Fibroblast of the conjunctiva (primary cell): ENCODE measurements at regions not wholly inside any gene's neighbourhood (a gene's known extent, or its start where the extent isn't known, plus 50 kb on each side); places are given as distances from the start of the nearest gene placed in this dataset.
A peak's percentile ranks its signal among the peaks of the same experiment; 100 is the strongest.

Experiments used
- DNase-seq: peaks from one replicate; pipeline ENCODE4 v3.0.0-alpha.2; 2010; ENCODE audit warnings: low read depth

DNA sequence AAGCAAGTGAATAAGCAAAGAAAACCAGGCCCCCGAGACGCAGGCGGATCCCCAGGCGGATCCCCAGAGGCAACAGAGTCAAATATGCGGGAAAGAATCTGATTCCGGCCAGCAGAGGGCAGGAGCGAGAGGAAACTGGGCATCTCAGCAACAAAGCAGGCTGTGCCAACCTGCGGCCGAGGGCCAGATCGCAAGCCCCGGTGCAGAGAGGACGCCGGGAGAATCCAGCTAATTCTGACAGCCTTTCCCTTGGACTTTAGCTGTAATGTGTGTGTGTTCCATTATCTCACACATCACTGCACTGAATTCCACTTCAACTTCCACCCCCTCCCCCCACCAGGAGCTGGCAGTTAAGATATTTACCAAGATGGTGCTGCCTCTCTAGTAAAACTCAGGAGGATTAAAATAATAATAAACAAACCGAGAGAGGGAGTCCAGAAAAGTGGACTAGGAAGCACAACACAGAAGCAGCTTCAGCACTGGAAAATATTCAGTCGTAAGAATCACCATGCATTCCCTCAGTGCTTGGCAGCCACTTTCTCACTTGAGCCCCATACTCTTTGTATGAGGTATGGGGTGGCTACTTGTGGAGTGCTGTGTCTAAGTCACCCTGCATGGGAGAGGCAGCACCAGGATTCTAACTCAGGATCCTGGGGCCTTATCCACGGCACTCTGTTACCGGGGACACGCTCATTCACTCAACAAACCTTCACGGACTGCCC is 66.2 kb upstream of the SNX9 start:
- peak; percentile 70 for DNase-seq

DNA sequence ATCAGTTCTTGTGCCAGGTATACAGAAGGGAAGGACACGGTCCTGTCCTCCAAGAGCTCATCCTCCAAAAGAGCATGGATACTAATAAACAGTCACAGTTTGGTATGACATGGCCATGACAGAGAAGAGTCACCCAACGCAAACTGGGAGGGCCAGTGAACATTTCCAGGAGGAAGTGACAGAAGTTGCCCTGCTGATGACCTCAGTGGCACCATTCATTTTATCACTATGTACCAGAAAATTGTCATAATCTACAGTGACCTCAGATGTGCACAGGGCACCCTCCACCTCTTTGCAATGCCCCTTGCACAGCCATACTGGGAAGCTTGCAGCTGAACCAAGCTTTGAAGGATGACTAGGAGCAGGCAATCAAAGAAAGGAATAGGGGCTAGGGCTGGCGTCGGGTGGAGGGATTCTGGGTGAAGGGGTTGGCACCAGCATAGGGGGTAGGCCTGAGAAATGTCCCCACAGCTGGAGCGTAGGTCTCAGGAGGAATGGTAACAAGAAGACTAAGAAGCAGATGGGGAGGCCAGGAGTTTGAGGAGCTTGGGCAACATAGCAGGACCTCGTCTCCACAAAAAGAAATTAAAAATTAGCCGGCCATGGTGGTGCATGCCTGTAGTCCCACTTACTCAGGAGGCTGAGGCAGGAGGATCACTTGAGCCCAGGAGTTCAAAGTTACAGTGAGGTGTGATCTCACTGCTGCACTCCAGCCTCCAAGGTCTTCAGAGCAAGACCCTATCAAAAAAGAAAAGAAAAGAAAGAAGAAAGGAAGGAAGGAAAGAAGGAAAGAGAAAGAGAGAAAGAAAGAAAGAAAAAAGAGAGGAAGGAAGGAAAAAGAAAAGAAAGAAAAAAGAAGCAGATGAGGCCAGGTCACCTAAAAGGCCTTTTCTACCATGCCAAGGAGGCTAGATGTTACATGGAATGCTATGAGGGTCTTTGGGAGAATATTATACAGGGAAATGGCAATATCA is 65.3 kb upstream of the SNX9 start:
- DNase-seq, result no peak

DNA sequence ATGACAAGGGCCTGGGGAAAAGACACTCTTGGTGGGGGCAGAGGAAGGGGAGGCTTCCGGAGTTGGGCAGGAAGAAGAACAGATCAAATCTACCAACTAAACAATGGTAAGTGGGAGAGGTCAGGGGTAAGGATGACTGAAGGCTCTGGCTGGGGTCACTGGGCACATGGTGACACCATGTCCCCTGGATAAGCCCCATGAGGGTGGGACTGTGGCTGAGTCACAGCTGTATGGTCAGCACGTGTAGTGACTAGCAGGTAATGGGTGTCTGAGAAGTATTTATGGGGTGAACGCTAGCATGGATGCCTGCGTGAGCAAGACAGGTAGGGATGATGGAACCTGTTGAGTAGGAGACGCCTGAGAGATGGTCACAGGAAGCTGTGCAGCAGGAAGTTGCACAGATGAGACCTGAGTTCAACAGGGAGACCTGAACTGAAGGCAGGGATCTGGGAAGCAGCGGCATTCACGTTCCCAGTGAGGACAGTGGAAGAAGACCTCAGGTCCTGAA is 64.5 kb upstream of the SNX9 start:
- no peak for DNase-seq

DNA sequence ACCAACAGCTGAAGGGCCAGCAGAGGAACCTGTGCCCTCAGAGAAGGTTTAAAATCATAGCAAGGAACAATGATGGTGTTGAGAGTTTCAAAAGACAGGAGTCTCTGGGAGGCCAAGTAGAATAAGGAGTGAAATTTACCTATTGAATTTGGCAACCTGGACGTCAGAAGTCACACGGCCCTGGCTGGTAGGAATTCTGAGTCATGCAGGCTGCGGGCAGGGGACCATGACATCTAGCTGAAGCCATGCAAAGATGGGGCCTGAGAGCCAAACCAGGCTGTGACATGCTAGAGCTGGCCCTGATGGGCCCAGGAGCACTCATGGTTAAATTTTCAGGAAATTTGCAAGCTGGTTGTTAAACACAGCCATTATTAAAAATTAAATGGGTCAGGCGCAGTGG is 64.0 kb upstream of the SNX9 start:
- DNase-seq, result no peak

DNA sequence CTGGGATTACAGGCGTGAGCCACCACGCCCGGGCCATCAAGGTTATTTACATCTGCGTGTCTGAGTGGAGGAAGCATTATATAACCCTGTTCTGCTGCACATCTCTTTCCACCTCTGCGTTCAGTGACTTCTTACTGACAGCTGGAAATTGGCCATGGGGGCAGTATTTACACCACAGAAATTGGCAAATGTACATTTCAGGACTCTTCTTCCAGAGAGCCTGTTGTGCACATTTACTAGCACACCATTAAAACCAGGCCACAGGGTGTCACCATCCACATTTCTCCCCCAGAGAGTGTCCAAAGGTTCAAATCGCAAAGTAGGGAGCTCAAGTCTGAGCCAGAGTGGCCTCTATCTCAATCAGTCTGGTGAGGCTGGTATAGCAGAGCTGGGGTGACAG is 62.9 kb upstream of the SNX9 start:
- no peak for DNase-seq

DNA sequence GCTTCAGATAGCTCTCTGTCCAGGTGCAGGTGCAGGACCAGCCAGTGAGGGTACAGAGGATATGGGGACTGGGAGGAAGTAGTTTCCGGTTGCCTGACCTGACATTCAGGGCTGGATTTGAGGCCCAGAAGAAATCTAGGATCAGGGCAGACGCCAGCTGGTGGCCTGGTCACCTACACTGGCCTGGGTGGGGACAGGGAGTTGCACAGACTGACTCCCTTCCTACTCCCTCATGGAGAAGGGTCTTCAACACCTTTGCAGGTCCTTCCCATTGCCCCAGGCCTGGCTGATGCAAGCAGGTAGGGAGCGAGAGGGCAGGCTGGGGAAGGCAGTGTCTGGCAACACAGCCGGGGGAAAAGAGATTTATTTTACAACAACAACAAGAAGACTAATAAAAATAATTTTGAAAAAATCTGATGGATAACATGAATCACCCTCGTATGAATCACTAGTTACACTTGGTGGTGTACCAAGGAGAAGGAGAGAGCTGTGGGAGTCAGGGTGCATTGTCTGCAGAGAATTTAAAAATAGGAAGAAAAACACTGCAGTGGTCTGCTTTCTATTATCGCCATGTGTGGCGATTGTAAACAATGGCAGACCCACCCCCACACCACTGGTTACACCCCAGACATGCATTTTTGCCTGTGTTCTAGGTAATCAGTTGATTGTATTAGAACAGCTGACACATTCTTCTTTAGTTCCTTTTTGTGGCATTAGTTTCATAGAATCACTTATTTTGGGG is 62.3 kb upstream of the SNX9 start:
- DNase-seq, result peak; percentile 81

DNA sequence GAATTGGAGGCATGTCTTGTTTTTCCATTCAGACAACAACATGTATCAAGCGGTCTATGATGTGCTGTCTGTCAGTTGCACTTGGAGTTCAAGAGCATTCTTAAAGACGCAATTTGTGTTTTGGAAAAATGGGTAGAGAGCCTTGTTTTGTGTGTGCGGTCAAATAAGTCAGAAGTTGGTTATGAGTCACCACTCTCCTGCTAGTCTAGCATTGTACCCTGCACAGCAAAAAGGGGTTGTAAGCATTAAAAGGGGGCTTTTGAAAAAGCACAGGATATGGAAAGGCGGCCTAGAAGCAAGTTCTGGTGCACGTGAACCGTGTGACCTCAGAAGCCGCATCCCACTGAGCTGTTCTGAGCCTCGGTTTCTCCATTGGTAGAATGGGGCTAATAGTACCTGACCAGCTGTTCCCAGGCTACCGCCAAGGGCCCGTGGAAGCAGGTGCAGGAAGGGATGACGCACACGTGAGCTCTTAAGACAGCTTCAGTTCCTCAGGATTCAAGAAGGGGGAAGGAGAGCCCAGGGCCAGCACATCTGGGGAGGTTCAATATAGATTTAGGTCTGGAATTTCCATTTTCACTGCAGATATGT is 61.6 kb upstream of the SNX9 start:
- peak; percentile 57 for DNase-seq

DNA sequence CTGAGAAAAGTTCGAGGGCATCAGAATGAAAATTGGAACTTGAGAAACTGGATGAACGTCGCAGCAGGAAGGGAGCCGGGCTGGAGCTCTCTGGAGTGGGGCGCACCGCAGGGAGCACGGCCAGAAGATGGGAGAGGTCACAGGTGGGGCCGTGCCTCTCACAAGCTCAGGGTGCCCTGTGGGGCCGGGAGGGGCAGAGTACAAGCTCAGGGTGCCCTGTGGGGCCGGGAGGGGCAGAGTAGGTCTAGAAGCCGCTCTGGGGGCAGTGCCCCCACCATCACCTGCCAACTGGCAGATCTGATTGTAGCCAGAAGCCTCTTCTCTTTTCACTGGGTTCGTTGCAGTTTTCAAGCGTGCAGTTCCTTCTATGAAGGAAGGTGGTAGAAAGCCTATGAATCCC is 61.1 kb upstream of the SNX9 start:
- DNase-seq, result no peak

DNA sequence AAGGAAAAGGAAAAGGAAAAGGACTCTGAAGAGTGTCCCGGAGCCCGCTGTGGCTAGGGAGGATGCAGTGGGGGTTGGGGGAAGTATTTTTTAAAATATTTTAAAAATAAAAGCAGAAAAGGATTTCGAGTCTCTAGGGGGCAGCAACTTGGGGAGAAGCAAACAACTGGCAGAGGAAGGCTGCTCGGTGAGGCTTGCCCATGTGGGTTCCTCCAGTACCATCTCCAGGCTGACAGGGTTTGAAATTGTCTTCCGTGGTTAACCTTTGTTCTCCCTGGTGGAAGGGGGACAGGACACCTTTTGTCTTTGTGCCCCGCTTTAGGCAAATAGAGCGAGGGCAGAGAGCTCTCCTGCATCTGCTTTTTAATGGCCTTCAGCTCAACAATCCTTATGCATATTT is 60.4 kb upstream of the SNX9 start:
- no peak for DNase-seq

DNA sequence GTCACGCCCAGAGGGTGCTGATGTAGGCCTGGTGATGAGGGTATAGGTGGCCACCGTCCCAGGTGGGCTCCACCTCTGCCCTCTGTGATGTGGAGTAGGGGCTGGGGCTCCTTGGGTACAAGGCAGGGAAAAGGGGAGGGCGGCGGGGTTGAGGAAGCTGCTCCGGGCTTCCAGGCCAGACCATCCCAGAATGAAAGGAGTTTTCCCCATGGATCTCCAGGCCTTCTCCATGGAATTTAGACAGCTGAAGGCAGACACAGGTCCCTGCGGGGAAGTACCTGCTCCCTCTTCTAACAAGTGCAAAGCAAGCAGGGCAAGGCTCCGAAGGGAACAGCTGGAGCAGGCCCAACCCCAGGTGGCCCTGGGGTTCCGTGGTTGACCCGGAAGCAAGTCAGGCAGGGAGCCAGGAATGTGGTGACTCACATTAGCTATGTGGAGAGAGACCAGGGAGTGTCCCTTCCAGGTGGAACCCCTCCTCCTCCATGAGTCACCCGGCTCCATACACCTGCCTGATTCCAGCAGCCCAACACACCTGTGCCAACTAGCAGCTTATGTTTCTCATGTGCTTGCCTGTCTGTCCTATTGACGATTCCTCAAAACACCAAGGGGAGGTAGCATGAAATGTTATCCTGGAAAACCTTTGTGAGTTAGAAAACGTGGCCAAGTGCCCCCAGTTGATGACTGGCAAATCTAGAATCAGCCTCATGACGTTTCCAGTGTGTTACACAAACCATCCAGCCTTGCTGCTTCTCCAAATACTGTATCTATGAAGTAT is 59.7 kb upstream of the SNX9 start:
- DNase-seq, result no peak

DNA sequence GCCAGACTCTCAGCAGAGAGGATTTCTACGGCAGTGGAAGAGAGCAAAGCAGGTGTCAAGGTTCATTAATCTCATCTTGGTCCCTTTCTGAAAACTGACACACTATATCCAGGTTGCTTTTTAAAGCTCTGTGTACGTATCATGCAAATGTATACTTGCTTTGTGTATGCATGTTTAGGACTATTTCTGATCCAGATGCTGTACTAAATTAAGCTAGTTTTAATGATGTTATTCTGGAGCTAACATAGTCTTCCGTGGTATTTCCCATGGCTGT is 59.2 kb upstream of the SNX9 start:
- DNase-seq, result no peak

DNA sequence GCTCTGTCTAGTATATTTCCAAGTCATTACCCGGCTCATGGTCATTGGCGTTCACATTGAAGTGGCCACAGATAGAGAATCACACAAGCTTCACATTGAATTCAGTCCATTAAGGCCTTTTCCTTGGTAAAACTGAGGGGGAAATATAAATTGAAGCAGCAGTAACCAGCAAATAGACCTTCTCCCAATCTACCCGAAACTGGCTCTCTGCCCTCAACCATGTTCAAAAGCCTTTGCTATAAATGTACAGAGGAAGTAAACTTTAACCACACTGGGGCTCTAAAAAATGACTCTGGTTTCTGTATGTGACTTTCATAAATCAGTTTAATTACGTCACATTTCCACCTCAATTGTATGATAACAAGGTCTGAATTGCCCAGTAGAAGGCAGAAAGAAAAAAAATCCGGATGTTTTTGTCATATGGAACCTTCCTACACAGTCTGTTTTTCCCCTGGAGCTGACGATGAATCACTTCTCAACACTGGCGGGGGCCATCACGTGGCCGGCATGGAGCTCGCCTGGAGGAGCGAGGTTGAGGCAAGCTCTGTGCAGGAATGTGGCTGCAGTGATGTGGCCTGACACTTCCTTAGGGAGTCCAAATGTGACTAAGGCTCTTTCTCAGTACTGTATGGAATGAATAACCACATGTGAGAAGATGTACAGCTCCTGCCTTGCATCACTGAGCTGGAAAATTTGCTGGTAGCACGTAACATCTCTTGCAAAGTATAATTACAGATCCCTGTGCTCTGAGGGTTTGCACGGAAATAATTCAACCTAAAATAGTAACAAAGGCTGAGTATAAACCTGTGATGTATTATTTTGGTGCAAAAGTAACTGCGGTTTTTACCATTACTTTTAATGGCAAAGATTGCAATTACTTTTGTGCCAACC is 58.6 kb upstream of the SNX9 start:
- peak; percentile 95 for DNase-seq

DNA sequence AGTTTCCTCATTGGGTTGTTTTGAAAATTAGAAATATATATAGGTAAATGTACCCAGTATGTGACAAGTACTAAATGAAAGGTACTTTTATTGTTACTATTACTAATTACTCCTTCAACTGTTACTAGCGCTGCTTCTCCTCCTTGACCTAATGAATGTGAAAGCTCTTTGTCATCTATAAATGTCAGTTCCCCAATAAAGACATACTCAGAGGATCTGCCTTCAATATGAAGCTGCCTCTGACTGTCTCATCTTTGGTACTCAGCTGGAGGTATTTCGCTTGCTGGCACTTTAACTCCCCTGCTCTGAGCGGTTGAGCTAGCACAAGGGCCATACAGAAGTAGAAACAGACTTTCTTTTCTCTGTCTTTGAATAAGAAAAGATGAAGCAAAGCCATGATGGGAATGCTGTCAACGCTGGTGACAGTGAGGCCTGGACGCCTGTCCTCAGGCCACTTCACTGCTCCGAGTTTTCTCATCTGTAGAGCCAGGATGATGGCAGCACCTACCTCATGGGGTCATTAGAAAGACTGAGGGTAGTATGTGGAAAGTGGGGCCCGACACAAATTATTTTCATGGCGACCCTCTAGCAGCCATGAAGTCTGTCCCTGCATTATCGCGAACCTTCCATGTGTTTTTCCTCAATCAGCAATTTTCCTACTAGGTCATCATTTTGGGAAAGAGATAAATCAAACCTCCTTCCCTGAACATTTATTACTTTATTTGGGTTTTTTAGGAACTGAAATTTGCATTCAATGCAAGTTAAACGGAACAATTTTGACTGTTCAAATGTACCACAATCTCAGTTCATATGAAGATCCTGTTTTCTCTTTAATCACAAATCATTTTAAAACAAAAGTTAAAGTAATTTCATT is 55.9 kb upstream of the SNX9 start:
- no peak for DNase-seq

DNA sequence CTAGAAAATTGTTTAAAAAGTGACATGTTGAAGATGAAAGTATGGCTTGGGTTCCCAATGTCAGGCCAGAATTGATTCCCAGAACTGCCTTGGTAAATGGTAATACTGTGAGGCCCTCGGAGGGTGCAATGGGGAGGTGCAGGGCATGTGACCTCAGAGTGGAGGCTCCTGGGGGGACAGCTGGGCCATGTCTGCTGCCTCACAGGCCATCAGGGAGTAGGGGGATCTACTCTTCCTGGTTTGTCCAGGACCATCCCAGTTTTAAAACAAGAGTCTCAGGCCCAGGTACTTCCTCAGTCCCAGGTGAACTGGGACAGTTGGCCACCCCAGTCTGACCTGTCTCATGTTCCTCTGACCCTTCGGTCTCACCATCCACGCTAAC is 55.3 kb upstream of the SNX9 start:
- no peak for DNase-seq

DNA sequence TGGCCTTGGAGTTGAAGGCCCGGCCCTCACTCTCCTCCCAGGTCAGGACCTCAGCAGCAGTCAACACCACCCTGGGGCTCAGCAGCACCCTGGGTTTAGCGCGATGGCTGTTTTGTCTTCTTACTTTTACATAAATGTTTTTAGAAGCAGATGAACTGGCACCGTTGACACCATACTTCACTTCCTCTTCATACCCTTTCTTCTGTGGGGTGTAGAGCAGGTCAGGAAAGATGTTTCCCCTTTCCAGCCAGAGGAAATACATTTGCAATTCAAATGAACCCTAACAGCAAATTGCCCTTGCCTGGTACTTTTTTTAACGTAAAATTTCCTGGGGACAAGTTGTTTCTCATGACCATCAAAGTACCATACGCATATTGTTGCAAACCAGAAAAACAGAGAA is 54.7 kb upstream of the SNX9 start:
- DNase-seq, result no peak

DNA sequence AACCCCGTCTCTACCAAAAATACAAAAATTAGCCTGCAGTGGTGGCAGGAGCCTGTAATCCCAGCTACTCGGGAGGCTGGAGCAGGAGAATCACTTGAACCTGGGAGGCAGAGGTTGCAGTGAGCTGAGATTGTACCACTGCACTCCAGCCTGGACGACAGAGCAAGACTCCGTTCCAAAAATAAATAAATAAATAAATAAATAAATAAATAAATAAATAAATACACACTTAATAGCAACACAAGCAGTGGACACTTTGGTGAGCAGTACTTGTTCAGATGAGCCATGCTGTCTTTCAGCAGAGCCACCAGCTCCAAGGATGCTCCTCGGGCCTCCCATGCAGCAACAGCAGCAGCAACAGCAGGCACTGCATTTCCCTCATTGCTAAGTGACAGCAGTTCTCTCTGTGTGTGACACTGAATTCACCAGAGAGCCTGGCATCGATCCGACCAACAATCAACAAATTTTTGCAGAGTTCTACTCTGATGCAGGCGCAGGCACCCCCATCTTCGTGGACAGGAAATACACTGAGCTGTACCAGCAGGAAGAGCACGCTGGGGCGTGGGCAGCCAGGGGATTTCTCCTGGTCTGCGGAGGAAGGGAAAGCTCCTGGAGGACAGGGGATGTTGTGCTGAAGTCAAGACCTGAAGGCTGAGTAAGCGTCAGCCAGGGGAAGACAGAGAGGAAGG is 54.0 kb upstream of the SNX9 start:
- DNase-seq, result no peak

DNA sequence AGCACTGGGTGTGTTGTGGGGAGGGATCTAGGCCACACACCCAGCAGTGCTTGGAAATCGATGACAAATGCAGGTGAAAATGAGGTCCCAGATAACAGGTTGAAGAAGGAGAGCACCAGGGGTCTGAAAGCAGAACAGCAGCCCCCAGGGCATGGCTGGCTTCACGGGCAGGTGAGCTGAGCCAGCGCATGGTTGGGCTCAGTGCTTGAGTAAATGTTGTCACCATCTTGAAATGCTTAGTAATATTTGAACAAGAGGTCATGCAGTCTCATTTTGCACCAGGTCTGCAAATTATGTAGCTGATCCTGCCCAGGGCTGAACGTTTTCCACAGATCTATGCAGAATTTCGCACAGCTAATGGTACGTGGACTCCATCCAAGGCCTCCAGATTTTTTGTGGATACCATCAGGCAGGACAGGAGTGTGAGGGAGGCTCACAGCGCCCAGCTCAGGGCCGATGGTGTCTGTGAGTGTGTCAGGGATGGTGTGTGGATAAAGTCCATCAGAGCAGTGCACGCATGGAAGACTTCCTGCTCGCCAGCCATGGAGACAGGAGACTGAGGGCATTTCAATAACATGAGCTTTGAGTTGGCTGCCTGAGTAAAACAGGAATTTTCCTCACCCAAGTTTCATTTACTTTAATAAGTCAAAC is 53.1 kb upstream of the SNX9 start:
- DNase-seq, result no peak

DNA sequence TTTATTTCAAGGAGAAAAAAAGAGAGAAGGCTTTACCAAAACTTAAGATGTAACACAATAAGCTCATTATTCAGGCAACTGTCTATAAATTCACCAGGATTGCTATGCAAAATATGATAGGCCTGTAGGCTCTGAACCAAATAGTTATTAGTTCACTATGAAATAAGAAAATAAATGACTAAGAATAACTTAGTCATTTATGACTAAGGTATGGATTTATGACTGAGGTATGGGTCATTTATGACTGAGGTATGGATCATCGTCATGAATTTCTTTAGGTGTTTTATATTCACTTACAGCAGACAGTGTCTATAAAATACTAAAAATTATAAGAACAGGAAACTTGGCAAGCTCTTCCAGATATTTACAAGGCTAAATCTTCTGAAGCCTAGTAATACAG is 52.1 kb upstream of the SNX9 start:
- DNase-seq, result no peak
